Neural progenitor cell (in vitro differentiated cells): ENCODE measurements at regions not wholly inside any gene's neighbourhood (a gene's known extent, or its start where the extent isn't known, plus 50 kb on each side); places are given as distances from the start of the nearest gene placed in this dataset.

Experiments
- EZH2 ChIP-seq: fragments of 200-600 bp; sonication (generic); IDR thresholded peaks from 2 replicates; pipeline ENCODE4 v1.6.1; 2017; ENCODE audit warnings: antibody characterized with exemption, mild to moderate bottlenecking, moderate library complexity
- TF ChIP-seq, protein P1 (sequence below): fragments of 200-600 bp; sonication (generic); IDR thresholded peaks from 2 replicates; pipeline ENCODE4 v1.5.1; 2017; ENCODE audit warnings: antibody characterized with exemption, mild to moderate bottlenecking

DNA sequence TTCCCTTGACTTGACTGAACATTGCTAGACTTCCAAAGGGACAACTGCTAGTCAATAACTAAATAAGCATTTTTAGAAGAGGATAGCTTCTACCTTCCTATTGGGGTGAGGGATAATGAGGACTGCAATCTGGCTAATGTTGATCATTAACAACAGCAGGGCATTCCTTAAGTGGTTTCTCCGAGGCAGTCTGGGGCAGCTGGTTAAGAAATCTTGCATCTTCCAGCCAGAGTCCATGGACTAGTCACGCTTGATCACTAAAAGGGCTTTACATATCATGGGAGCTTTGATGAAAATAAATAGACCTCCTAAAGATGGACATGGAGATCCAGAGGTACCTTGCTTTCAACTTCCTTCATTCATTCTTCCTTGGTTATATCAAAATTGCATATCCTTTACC lies 329.4 kb upstream of the ESRRG start:
- TF ChIP-seq, protein P1, sequence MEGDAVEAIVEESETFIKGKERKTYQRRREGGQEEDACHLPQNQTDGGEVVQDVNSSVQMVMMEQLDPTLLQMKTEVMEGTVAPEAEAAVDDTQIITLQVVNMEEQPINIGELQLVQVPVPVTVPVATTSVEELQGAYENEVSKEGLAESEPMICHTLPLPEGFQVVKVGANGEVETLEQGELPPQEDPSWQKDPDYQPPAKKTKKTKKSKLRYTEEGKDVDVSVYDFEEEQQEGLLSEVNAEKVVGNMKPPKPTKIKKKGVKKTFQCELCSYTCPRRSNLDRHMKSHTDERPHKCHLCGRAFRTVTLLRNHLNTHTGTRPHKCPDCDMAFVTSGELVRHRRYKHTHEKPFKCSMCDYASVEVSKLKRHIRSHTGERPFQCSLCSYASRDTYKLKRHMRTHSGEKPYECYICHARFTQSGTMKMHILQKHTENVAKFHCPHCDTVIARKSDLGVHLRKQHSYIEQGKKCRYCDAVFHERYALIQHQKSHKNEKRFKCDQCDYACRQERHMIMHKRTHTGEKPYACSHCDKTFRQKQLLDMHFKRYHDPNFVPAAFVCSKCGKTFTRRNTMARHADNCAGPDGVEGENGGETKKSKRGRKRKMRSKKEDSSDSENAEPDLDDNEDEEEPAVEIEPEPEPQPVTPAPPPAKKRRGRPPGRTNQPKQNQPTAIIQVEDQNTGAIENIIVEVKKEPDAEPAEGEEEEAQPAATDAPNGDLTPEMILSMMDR = no peak
- TF ChIP-seq EZH2 = no peak
